Activated CD4-positive, alpha-beta T cell treated with anti-CD3 and anti-CD28 coated beads for 48 hours (primary cell): ENCODE measurements at regions not wholly inside any gene's neighbourhood (a gene's known extent, or its start where the extent isn't known, plus 50 kb on each side); places are given as distances from the start of the nearest gene placed in this dataset.

ENCODE experiments used
- DNase-seq: peaks from one replicate; pipeline ENCODE4 v3.0.0-alpha.2; 2020

DNA sequence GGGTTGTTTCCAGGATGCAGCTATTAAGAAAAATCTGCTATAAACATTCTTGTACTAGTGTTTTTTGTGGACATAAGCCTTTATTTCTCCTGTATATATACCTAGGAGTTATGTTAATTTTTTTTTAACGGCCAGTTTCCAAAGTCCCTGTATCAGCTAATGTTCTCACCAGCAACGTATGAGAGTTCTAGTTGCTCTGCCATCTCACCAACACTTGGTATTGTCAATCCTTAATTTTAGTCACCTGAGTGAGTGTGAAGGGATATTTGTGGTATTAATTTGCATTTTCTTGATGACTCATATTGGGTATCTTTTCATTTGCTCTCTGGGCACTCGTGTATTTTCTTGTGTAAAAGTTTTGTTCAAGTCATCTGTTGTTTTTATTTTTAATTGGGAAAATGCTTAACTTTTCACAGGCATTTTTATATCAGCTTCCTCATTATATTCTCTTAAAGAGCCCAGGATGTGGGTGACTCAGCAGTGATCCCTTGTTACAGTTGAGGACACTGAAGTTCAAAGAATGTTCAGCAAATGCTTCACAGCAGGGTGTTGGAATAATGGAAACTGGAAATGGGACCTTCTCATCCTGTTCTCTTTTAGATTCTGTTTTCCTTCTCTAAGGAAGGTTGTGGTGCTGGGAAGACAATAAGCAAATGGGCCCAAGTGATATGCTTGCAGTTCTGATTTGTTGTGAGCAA lies 176.3 kb upstream of the PRNP start:
- no peak for DNase-seq

DNA sequence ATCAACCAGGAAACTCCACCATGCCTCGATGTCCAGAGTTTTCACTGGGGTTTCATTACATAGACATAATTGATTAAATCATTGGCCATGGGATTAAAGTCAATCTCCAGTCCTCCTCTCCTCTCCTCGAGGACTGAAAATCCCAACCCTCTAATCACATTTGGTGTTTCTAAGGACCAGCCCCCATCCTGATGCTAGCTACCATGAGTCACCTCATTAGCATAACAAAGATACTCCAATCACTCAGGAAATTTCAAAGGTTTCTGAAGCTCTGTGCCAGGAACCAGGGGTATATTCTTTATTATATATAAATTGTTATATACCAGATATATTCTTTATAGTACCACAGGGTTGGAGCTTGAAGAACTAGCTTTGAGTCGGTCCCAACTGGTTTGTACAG lies 177.5 kb upstream of the PRNP start:
- DNase-seq, result no peak

DNA sequence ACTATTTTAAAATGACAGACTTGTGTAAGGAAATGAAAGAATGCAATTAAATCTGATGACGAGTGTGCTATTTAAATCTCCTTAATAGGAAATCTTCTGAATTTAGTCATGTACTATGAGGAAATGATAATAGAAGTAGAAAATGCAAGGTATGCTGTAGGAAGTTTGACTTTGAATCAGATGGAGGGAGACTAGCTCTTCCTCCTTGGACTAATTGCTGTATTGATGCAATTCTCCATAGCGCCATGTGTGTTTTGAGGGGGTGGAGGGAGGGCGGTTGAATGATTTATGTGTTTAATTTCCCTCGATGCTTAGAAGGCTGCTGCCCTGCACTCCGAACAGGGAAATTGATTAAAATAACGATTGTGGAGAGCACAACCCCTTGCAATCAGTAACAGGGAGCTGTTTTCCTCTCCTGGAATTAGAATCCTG lies 179.0 kb upstream of the PRNP start:
- DNase-seq, result no peak

DNA sequence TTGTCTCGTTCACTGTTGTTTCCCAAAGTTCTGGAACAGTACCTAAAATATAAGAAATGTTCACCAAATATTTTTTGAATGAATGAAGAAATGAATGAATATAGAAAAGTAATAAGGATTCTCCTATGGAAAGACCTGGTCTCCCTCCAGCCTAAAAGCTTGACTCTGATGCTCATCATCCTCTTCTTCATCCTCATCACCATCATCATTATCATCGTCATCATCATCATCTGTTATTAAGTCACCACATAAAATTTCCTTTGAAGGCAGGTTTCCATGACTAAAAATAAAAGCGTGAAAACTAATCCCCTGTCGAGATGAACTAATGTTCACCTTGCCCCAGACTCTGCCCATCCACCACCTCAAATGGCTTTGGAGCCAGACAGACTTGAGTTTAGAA lies 181.4 kb upstream of the PRNP start:
- no peak for DNase-seq

DNA sequence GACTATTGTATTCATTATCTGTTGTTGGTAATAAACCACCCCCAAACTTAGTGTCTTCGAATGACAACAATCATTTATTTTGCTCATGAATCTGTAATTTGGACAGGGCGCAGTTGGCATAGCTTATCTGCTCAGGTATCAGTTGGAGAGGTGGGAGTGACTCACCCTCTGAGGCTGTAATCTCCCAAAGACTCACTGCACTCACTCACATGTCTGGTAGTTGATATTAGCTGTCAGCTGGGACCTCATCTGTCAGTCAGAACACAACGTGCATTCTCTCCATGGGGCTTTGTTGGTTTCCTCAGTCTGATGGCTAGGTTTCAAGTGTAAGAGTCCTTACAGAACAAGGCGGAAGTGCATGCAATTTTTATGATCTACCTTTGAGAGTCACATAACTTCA lies 183.5 kb upstream of the PRNP start:
- DNase-seq, result no peak

DNA sequence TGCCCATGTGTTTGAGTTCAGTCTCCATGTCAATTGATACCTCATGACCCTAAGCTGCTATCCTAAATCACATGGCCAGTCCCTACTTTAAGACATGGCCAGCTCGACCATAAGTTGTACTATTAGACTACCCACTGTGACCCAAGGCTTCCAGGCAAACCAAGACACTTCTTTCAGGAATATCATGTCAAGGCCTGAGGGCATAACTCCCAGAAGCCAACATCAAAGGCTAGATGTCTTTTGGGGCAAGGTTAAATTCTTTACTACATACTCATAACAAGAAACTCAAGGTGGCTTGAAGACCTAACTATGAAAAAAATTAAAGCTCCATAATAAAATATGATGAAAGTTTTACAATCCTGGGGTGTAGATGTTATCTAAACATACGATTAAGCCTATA lies 192.9 kb upstream of the PRNP start:
- no peak for DNase-seq

DNA sequence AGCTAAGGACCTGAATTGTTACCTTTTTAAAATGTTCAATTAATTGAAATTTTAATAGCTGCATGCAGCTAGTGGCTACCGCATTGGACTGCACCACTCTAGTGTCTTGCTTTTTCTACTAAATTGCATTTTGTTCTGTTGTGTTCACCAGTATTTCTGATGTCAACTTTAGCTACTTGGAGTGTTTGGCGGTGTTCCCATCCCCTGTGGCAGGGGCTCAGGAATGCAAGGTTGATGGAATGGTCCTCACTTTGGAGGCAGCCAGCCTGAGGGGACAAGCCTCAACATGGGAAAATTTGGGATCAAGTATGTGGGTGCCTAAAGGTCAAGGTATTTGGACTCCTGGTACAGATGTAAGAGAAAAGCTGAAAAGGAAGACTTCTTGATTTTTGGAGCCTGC lies 194.6 kb upstream of the PRNP start:
- no peak for DNase-seq

DNA sequence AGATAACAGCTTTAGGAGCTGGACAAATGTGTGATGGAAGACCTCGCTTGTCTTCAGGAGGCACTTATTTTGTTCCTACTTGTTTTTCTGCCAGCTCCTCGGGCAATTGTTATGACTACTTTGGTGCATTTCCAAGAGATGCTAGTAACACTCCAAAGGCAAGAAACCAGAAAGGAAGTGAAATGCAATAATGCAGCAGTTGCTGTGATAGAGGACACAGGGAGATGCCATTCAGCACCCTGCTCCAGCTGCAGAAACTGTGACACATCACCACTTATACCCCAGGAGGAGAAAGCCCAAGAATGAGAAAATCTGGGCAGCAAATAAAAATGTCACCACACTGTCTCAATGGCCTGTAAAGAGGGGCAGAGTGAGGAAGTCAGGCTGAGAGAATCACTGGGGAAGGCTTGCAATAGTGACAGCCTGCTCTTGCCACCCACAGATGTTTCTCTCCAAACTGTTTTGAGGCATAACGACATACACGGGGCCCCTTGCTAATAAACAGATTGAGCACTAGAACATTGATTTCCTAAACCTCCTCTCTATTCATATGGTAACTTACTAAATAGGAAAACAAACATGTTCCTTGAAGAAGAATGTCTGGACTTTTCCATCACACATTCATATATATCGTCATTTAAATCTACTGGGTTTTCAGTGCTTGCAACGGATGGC lies 195.5 kb upstream of the PRNP start:
- DNase-seq, result no peak

DNA sequence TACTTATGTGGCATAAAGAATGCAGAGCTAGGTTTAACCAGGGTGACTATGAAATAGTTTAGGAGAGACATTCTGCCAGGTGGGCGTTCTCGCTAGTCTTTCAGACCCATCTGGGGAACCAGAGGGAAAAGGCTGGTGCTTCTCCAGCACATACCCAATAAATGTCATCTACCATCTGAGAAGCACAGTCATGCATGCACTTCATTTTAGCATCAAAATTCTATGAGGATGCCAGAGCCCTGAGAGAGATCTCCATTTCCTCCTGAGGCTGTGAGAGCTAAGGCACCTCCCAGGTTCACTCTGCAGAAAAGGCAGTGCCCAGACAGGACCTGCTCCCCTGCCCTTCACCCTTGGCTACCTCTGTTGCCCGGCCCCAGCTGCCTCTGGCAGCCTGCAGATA lies 196.2 kb upstream of the PRNP start:
- DNase-seq, result no peak

DNA sequence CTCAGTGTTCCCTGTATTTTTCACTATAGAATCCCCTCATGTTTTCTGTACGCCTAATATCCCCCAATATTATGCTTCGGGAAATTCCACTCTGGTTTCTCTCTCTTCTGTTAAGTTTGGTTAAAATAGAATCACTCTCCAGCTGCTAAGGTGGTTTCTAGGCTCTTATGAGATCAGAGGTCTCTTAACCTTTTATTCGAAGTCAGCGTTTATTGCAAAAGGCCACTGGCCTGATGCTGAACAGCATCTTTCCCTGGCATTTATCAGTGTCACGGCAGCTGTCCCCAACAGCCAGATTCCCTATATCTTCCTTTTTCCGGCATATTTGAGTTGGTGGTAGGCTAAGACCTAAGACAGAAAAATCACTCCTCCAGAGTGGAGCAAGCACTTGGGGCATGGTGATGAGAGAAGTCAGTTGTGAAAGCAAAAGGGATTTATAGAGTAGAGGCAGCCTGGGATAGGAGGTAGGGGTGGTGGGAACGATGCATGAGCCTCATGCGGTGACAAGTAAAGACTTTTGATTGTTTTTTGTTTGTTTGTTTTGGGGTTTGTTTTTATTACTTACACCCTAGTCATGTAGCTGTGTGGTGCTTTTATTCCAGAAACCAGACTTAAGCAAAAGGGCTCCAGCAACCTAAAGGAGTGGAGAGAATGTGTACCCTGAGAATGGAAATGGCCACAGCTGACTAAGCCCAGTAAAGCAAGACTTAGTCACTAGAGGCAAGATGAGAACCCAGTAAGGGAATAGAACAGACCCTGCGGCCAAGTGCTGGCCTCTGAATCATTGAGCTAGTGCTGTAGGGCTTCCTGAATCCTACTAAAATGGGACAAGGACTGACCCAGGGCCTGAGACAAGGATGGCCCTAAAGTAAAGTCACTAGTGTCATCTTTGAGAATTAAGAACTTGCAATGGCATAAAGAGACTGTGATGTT lies 197.6 kb upstream of the PRNP start:
- DNase-seq, result no peak

DNA sequence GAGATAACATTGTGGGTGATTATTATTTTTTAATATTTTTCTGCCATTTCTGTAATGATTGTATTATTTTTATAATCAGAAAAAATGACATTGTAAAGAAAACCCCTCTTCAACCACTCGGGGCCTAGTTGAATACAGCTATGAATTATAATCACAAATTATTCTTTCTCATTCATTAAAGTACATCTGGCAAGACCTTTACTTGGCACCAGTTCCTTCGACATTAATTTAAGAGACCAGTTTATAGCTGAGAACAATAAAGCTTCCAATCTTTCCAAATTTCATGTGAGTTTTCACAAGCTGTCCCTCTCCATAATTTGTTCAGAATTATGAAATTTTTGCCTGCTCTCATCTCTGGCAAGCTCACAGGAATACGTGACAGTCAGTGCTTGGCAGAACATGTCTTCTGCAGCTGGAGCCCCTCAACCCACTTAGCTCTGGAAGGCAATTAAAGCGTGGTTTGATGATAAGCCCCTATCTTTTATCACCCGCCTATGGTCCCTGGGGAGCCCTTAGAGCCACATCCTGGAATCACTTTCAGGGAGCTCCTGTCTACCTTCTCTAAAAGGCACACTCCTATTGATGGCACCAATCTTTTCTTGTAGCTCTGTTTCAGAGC lies 201.8 kb upstream of the PRNP start:
- DNase-seq, result no peak

DNA sequence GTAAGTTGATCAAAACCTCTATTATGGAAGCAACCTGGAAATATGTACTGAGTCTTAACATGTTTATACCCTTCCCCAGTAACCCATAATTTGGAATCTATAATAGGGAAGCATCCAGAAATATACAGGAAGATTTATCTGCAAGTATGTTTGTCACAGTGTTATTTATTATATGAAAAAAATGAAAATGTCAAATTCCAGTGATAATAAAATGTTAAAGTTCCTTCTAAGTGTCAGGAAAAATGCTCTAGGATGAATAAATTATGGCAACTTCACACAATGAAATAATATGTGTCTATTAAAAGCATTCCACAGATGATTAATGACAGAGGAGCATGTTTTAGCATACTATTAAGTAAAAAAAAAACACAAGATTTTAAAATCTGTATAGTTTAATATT lies 202.3 kb upstream of the PRNP start:
- DNase-seq, result no peak

DNA sequence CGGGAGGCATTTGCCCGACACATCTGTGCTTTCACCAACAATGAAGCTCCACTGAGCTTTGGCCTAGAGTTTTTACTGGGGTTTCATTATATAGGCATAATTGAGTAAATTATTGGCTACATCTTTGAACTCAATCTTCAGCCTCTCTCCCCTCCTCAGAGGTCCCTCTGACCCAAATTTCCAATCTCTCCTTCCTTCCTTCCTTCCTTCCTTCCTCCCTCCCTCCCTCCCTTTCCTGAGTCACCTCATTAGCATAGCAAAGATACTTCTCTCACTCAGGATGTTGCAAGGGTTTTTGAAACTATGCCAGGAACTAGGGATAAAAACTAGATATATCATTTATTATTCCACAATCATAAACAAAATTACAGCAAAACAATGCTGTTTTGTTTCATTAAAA lies 202.8 kb upstream of the PRNP start:
- no peak for DNase-seq

DNA sequence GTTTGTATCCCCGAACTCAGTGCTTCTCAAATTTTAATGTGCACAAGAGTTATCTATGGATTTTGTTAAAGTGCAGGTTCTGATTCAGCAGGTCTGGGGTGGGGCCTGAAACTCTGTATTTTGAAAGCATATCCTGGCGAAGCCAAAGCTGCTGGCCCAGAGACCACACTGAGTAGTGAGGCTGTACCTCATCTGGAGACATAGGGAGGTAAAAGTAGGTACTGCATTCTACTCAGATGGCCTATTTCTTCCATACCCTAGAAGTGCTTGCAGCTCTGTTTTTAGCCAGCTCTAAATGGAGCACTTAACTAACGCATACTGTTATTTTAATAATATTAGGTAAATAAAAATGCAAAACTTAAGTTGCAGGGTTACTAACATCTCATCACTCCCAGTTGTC lies 206.2 kb upstream of the PRNP start:
- no peak for DNase-seq

DNA sequence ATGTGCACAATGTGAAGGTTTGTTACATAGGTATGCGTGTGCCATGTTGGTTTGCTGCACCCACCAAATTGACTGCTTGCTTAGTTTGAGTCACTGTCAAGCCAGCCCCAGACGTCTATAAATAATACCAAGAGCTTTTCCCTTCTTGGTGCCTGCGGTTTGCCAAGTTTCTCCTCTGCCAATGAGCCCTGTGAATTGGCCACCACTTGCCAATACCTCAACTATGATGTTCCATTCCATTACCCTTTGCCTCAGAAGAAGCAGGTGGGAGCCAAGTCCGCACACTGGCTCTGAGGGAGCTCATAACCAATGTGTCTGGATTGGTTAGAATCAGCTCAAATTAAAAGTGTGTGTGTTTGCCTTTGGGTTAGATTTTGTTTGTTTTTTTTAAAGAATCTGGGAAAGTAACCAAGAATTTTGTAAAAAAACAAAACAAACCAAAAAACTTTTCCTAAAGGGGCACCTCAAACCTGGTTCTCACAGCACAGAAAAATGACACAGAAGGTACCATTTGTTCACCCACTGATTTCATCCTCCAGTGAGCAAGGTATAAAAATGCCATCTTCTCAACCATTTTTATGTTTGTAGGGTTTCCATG lies 209.3 kb upstream of the PRNP start:
- DNase-seq, result no peak

DNA sequence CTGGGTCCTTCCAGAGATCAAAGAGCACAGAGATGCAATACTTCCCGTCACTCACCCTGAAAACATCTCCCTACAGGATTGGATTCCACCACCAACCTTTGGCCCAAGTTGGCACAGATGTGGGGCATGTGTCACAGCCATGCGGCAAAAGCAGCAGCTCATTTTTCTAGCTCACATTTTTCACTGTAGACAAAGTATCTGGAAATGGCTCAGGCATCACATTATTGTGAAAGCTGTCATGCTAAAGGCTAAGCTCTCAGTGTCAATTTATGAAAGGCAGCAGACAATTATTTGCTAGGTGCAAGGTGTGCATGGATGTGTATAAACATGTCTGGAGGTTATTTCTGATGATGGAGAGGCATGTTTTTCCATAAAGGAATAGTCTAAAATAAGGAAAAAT lies 213.3 kb upstream of the PRNP start:
- no peak for DNase-seq

DNA sequence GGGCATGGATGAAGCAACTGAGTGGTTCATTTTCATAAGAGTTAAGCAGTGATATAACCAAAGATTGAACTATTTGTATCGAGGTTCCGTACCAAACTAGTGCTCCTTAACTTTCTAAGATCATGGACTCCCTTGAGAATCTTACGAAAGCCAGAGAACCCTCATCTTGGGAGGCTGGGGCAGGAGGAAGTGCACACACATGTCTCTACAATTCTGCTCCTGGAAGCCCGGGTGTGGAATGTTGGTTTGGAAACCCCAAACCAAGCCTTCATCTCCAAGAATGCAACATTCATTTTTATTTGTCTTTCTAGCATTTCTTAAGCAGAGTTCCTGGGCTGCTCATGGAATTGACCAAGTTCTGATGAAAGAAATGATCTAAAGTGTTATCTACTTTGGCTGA lies 215.0 kb upstream of the PRNP start:
- DNase-seq, result no peak

DNA sequence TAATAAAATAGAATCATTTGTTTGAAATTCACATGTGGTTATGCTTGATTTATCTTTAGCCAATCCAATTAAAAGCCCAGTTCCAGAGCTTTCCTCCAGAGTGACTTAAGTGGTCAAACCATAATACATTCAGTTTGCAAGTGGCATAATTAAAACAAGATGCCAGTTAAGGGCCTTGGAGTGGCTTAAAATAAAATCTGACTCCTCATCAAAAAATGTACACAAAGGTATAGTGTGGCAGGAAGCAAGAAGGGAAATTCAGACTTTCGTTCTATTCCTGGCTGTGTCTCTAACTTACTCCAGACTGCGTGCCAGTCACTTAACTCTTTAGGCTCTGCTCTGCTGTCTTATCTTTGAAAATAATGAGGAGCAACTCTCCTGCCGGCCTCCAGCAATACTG lies 215.9 kb upstream of the PRNP start:
- no peak for DNase-seq

DNA sequence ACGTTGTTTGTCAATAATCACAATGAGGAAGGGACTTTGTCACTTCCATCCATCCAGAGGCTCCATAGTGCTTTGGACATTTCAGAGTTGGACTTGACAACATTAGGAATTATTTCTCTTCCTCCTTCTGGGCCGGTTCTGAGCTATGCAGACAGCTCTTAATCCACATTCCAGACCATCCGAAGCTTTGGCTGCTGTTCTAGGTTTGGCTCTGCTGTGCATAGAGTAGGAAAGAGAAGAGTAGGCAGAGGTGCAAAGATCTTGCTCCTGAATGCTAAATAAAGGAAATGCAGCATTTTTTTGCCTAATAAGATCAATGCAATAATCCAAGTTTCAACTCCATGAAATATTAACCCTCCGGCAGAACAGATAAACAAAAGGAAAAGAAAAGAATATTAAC lies 216.3 kb upstream of the PRNP start:
- no peak for DNase-seq

DNA sequence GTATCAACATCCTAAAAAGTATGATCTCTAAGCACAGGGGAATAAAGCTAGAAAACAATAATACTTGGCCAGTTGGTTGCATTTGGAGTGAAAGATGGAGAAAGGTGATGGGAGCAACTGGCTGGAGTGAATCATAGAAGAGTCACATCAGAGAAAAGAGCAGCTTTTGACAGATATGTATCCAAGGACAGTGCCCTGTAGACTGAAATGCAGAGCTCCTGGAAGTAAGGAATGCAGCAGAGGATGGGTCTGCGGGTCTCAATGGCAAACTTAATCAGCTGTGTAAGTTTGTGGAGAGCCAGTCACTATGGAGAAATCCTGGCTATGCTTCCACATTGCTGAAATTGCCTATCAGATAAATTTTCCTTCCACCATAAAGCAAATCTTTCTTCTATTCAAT lies 218.1 kb upstream of the PRNP start:
- no peak for DNase-seq

DNA sequence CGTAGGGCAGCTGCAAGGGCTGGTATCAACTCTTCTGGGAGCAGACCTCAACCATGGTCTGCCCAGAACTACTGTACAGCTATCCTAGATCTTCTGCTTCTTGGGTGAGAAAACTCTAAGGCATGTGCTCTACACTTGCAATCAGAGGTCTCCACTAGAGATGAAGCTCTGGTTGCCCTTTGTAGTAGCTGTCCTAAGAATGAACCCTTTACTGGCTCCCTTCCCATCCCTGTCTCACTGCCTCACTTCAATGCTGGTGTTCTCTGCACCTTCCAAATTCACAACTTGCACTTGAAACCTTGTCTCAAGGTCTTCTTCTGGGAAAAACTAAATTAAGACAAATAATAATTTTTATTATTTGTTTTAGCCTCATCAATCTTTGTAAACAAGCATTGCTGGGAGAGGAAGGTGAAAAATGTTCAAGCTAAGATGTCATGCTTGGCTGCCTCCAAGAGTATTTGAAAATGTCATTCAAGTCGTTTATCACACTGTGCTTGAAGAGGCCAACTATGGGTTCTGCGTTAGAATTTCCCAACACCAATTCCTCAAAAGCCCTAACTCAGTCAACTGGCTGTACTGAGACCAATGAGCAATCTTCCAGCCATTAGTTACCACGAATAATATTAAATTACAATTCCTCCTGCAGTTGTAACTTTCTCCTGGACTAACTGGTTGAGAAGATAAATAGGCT lies 216.9 kb upstream of the ADRA1D start:
- DNase-seq, result no peak

DNA sequence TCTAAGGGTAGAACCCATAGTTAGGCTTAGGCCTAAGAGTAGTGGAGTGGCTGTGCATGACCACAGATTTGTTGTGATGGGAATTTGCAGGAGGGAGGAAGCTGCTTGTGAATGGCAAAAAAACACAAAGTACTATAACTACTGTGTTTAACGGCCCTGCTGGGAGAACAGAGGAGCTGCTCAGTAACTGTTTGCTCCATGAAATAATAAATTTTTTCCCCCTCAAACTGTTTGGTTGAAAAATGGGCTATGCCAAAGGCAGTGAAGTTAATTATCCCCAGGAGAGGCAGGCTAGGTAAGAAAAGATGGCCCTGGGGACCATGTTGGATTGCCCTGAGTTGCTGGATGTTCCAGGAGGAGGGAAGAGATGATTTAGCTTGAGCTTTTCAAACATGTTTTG lies 216.1 kb upstream of the ADRA1D start:
- no peak for DNase-seq
